Fibroblast of mammary gland (primary cell): ENCODE measurements at regions not wholly inside any gene's neighbourhood (a gene's known extent, or its start where the extent isn't known, plus 50 kb on each side); places are given as distances from the start of the nearest gene placed in this dataset.

Experiments
- DNase-seq: peaks from one replicate; pipeline ENCODE4 v3.0.0-alpha.2; 2010; ENCODE audit warnings: low read depth
- H3K4me3 ChIP-seq: 2 replicates; pipeline ENCODE4 v1.5.1; 2011; ENCODE audit warnings: low read depth, mild to moderate bottlenecking, low read length, moderate library complexity; ENCODE audit not compliant: control insufficient read depth
- CTCF ChIP-seq: conservative IDR thresholded peaks from 2 replicates; pipeline ENCODE4 v1.5.1; 2011; ENCODE audit warnings: low read depth, low read length, inconsistent platforms; ENCODE audit not compliant: control insufficient read depth, insufficient read depth

DNA sequence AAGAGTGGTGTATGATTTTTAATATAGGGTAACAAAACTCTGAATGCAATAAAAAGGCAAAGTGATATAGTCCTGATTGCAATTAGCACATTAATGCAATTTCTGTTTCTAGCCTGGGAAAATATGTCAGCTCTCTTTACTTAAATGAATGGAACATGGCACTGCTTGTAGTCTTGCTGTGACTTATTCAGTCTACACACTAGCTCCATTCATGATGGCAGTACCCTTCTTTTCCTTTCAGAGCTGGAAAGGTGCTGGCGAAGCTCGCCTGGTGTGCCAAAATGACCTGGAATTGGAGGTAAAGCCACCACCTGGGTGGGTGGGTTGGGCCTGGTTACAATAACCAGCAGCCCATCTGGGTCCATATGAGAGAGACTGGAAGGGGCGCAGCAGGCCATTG is 85.3 kb downstream of the ZNF365 start:
- DNase-seq = no peak
- no peak for TF ChIP-seq CTCF
- H3K4me3 ChIP-seq = no peak overlapping the region

DNA sequence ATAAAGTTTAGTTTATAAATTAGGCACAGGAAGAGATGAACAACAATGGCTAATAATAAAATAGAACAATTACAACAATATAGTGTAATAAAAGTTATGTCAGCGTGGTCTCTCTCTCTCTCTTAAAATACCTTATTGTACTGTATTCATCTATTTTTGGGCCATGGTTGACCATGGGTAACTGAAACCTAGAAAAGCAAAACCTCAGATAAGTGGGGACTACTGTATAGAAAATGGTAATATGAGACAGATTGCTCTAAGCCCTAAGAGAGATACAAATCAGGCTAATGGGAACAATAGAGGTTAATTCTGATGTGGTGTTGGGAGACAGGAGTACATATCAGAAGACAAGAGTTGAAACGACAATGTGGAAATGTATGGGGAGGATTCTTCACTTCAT is 86.2 kb downstream of the ZNF365 start:
- TF ChIP-seq CTCF = no peak
- no peak overlapping the region for H3K4me3 ChIP-seq
- DNase-seq = no peak

GRCh38 chr10:62461120-62461519 is 87.0 kb downstream of the ZNF365 start:
- no peak for DNase-seq
- H3K4me3 ChIP-seq = no peak overlapping the region
- TF ChIP-seq CTCF = no peak

GRCh38 chr10:62462461-62462860 is 88.3 kb downstream of the ZNF365 start:
- no peak for DNase-seq
- TF ChIP-seq CTCF = no peak
- no peak overlapping the region for H3K4me3 ChIP-seq

GRCh38 chr10:62463364-62463763 is 89.2 kb downstream of the ZNF365 start:
- DNase-seq = no peak
- no peak for TF ChIP-seq CTCF
- no peak overlapping the region for H3K4me3 ChIP-seq

DNA sequence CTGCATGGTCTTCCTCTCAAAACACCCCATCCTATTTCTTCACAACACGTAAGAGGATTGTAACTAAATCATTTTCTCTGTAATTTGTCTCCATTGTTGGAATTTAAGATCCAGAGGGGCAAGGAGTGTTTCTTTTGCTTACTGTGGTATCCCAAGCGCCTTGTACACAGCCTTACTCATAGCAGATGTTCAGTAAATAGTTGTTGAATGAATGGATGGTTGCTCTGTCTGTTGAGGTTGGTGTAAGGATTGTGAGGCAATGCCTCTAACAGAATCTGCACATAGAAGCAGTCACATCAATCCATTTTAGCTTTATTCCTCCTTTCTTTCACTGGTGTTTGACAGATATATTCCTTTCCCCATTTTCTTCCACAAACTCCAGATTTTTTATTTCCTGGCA is 90.1 kb downstream of the ZNF365 start:
- DNase-seq = peak; percentile 58
- TF ChIP-seq CTCF = no peak

DNA sequence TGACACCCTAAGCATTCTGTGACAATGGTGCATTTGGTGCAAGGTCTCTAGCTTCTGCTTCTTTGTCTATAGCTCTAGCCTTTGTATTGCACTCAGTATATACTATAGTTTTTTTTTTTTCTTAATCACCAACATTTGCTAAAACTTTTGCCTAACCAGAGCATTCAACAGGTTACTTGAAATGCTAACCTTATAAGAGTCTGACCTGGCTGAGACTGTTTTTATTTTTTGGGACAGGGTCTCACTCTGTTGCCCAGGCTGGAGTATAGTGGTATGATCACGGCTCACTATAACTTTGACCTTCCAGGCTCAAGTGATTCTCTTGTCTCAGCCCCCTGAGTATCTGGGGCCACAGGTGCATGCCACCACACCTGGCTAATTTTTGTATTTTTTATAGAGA is 92.4 kb downstream of the ZNF365 start:
- no peak for TF ChIP-seq CTCF
- no peak overlapping the region for H3K4me3 ChIP-seq
- no peak for DNase-seq

More for the DNA sequence above, 90.1 kb downstream of the ZNF365 start:
- no peak overlapping the region for H3K4me3 ChIP-seq
